Neuronal stem cell (in vitro differentiated cells): ENCODE measurements at regions not wholly inside any gene's neighbourhood (a gene's known extent, or its start where the extent isn't known, plus 50 kb on each side); places are given as distances from the start of the nearest gene placed in this dataset.

Source experiments
- DNase-seq: peaks from one replicate; pipeline ENCODE4 v3.0.0-alpha.2; 2013; ENCODE audit warnings: low spot score
- H2AFZ ChIP-seq: one replicate; pipeline ENCODE4 v1.6.1; 2013; ENCODE audit warnings: mild to moderate bottlenecking, low read length, inconsistent platforms
- H2AK5ac ChIP-seq: 2 replicates; pipeline ENCODE4 v1.6.1; 2013; ENCODE audit warnings: low read depth, mild to moderate bottlenecking, inconsistent platforms, low read length, moderate library complexity, mixed read lengths
- H2BK120ac ChIP-seq: 2 replicates; pipeline ENCODE4 v1.6.1; 2013; ENCODE audit warnings: low read depth, mild to moderate bottlenecking, inconsistent platforms, low read length, moderate library complexity, mixed read lengths
- H2BK12ac ChIP-seq: one replicate; pipeline ENCODE4 v1.6.1; 2013; ENCODE audit warnings: low read length, inconsistent platforms
- H2BK15ac ChIP-seq: 2 replicates; pipeline ENCODE4 v1.6.1; 2013; ENCODE audit warnings: mild to moderate bottlenecking, low read length, inconsistent platforms, mixed read lengths
- H2BK5ac ChIP-seq: one replicate; pipeline ENCODE4 v1.6.1; 2013; ENCODE audit warnings: inconsistent platforms, mild to moderate bottlenecking, low read length, moderate library complexity
- H3K14ac ChIP-seq: one replicate; pipeline ENCODE4 v1.6.1; 2013; ENCODE audit warnings: low read length, inconsistent platforms
- H3K18ac ChIP-seq: 2 replicates; pipeline ENCODE4 v1.6.1; 2013; ENCODE audit warnings: low read length, inconsistent platforms
- H3K23ac ChIP-seq: 2 replicates; pipeline ENCODE4 v1.6.1; 2013; ENCODE audit warnings: low read depth, mild to moderate bottlenecking, mixed read lengths, low read length, inconsistent platforms; ENCODE audit not compliant: poor library complexity
- H3K27ac ChIP-seq: replicated peaks from 3 replicates; pipeline ENCODE4 v1.5.1; 2013; ENCODE audit warnings: low read length, inconsistent platforms
- H3K27me3 ChIP-seq, 3 experiments: 2 replicates each; pipeline ENCODE4 v1.6.1; 2013; ENCODE audit warnings: low read length in 3 of 3, mild to moderate bottlenecking in 2 of 3, inconsistent platforms in 1 of 3, low read depth in 1 of 3, mixed read lengths in 1 of 3, moderate library complexity in 1 of 3; ENCODE audit not compliant: control insufficient read depth in 3 of 3, insufficient read depth in 3 of 3
- H3K36me3 ChIP-seq, 2 donors: replicated peaks in 1 of 2; 2 replicates each; pipeline ENCODE4 v1.6.1; 2013; ENCODE audit warnings: low read length in 2 of 2; ENCODE audit not compliant: control insufficient read depth in 2 of 2, insufficient read depth in 2 of 2
- H3K4ac ChIP-seq: 2 replicates; pipeline ENCODE4 v1.6.1; 2013; ENCODE audit warnings: inconsistent platforms, mild to moderate bottlenecking, low read length, moderate library complexity
- H3K4me1 ChIP-seq, 2 donors: 1 replicate in 1 of 2; 2 replicates in 1 of 2; pipeline ENCODE4 v1.6.1; 2013; ENCODE audit warnings: low read length in 2 of 2, low read depth in 1 of 2; ENCODE audit not compliant: control insufficient read depth in 2 of 2, insufficient read depth in 1 of 2
- H3K4me2 ChIP-seq: one replicate; pipeline ENCODE4 v1.6.1; 2013; ENCODE audit warnings: mild to moderate bottlenecking, low read length, inconsistent platforms; ENCODE audit not compliant: insufficient read depth, poor library complexity, severe bottlenecking
- H3K4me3 ChIP-seq, 2 donors: 2 replicates each; pipeline ENCODE4 v1.5.1; 2013; ENCODE audit warnings: low read length in 2 of 2, mild to moderate bottlenecking in 2 of 2, inconsistent platforms in 1 of 2, moderate library complexity in 1 of 2
- H3K79me1 ChIP-seq: one replicate; pipeline ENCODE4 v1.6.1; 2013; ENCODE audit warnings: low read depth, mild to moderate bottlenecking, inconsistent platforms, low read length, moderate library complexity
- H3K9ac ChIP-seq: one replicate; pipeline ENCODE4 v1.6.1; 2013; ENCODE audit warnings: mild to moderate bottlenecking, low read depth, low read length, inconsistent platforms; ENCODE audit not compliant: poor library complexity
- H3K9me3 ChIP-seq, 2 donors: replicated peaks in 1 of 2; 2 replicates each; pipeline versions ENCODE3 to v1.6.1; 2013; ENCODE audit warnings: low read length in 2 of 2, mild to moderate bottlenecking in 2 of 2, inconsistent platforms in 1 of 2, low read depth in 1 of 2, mixed read lengths in 1 of 2, moderate library complexity in 1 of 2; ENCODE audit not compliant: control insufficient read depth in 2 of 2, insufficient read depth in 1 of 2
- H4K8ac ChIP-seq: one replicate; pipeline ENCODE4 v1.6.1; 2013; ENCODE audit warnings: low read depth, mild to moderate bottlenecking, inconsistent platforms, low read length, moderate library complexity
- H4K91ac ChIP-seq: one replicate; pipeline ENCODE4 v1.6.1; 2013; ENCODE audit warnings: low read length, low read depth, mild to moderate bottlenecking, inconsistent platforms; ENCODE audit not compliant: poor library complexity
- WGBS, 2 donors: extraction: QIAGEN DNeasy Blood & Tissue Kit; methylation state at CpG; one replicate each; pipeline ENCODE4 v1.1.7; 2013; ENCODE audit warnings: missing lambda C conversion rate in 2 of 2, mixed read lengths in 1 of 2; ENCODE audit not compliant: insufficient read length in 2 of 2, insufficient replicate concordance in 1 of 2; ENCODE audit errors: extremely low coverage in 2 of 2; 5-methylcytosine and 5-hydroxymethylcytosine counted together

DNA sequence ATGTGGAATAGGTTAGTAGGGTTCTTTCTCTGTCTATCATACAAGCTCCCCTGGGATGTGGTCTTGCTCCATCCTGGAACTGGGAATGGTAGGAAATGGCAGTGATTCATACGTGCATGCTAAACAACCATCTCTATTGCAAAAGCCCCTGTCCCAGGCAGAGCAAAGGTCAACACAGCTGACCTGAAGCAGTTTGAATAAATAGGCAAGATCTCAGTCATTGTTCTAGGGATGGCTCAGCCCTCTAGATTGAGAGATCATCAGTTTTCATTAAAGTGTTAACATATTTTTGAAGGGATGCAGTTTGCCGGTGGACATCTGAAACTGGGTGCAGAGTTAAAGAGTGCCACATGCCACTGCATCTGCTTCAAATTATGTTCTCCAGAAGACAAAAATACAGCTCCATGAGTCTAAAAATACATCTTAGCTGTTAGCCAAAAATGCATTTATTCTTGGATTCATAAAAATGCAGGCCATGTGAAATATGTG, 224.1 kb downstream of the ESM1 start:
- Histone ChIP-seq H2BK12ac (no peak overlapping the region), H4K91ac (no peak overlapping the region), H3K23ac (no peak overlapping the region), H2BK5ac (no peak overlapping the region), H3K9me3 (no peaks in the 10 kb centered on the region), H3K4me1 (peaks cover 0 to 3% of the 10 kb centered on the region in 2 donors), H3K14ac (no peak overlapping the region), H3K79me1 (no peaks in the 10 kb centered on the region), H3K4me2 (no peak overlapping the region), H3K36me3 (no peaks in the 10 kb centered on the region), H3K27me3 (peaks cover 0 to 2% (median 0%) of the 10 kb centered on the region in 3 experiments), H3K27ac (no peak overlapping the region), H2BK120ac (no peak overlapping the region), H2BK15ac (no peak overlapping the region), H2AFZ (no peak overlapping the region), H3K9ac (no peak overlapping the region), H4K8ac (no peak overlapping the region), H3K4me3 (no peak overlapping the region), H3K18ac (no peak overlapping the region), H3K4ac (no peak overlapping the region), H2AK5ac (no peak overlapping the region)
- no CpG with 5 or more reads among the region's 2 CpGs for WGBS, 2 donors
- no peak for DNase-seq

DNA sequence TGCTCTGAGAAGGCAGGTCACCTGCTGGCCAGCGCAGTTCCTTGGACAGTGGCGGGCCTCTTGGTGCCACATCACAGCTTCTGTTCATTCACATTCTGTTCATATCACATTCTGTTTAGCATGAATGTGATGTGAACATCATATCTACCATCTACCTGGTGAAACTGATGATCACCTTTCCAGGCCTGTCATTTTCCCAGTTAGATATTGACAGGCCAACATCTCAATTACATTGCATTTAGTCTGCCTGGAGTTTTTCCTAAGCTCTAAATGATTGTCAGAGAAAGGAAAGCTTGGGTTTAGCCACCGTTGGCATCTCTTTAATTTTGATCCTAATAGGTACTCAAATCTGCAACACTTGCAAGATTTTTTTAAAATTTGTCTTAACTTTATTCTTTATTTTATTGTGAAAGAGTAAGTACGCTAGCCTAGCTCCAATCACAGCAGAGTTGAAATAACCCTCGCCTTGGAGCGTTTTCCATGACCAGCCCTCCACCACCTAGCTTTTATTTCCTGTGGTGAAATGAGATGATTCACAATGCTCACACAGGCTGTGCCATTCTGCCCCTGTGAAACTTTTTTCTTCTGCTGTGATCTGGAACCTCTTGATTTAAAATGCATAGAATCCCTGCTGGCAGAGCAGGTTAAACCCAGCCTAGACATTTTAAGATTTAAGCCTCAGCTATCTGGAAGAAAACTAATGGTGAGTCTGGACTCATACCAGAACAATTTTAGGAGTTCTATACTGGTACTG, 225.0 kb downstream of the ESM1 start:
- Histone ChIP-seq H3K14ac (no peak overlapping the region), H3K4me1 (peaks cover 0 to 3% of the 10 kb centered on the region in 2 donors), H3K36me3 (no peaks in the 10 kb centered on the region), H3K4ac (no peak overlapping the region), H3K9me3 (no peaks in the 10 kb centered on the region), H2BK5ac (no peak overlapping the region), H3K4me2 (no peak overlapping the region), H4K8ac (no peak overlapping the region), H3K4me3 (no peak overlapping the region), H3K9ac (no peak overlapping the region), H3K27ac (no peak overlapping the region), H2AK5ac (no peak overlapping the region), H3K23ac (no peak overlapping the region), H2BK120ac (no peak overlapping the region), H2AFZ (no peak overlapping the region), H4K91ac (no peak overlapping the region), H3K79me1 (no peaks in the 10 kb centered on the region), H2BK15ac (no peak overlapping the region), H3K27me3 (peaks cover 0 to 2% (median 0%) of the 10 kb centered on the region in 3 experiments), H3K18ac (no peak overlapping the region), H2BK12ac (no peak overlapping the region)
- WGBS, 2 donors: no CpG with 5 or more reads among the region's 6 CpGs
- no peak for DNase-seq

DNA sequence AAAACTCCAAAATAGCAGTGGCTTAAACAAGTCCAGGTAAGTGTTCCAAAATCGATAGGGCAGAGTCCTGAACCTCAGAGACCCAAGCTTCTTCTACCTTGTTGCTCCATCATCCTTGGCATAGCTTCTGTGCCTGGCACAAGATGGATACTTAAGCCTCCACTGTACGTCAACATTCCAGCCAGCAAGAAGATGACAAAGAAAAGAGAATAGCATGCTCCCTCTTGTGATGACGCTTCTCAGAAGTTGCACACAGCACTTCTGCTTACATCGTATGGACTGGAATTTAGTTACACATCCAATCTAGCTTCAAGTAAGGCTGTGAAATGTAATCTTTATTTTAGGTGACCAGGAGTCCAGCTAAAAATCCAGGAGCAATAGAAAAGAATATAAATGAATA, 227.4 kb downstream of the ESM1 start:
- H3K9ac ChIP-seq: no peak overlapping the region
- H3K4me3 ChIP-seq: no peak overlapping the region
- WGBS, 2 donors: no CpG with 5 or more reads among the region's 4 CpGs
- no peak overlapping the region for H3K14ac ChIP-seq
- H3K23ac ChIP-seq: no peak overlapping the region
- H3K18ac ChIP-seq: no peak overlapping the region
- no peaks in the 10 kb centered on the region for H3K9me3 ChIP-seq
- no peak overlapping the region for H2BK12ac ChIP-seq
- DNase-seq: no peak
- H2AFZ ChIP-seq: no peak overlapping the region
- no peak overlapping the region for H2AK5ac ChIP-seq
- no peak overlapping the region for H3K27ac ChIP-seq
- no peak overlapping the region for H2BK15ac ChIP-seq
- H2BK120ac ChIP-seq: no peak overlapping the region
- H3K4me2 ChIP-seq: no peak overlapping the region
- no peak overlapping the region for H4K91ac ChIP-seq
- H3K36me3 ChIP-seq: no peaks in the 10 kb centered on the region
- peaks cover 2 to 3% of the 10 kb centered on the region in 2 donors for H3K4me1 ChIP-seq
- no peaks in the 10 kb centered on the region for H3K79me1 ChIP-seq
- no peak overlapping the region for H3K4ac ChIP-seq
- no peak overlapping the region for H2BK5ac ChIP-seq
- H4K8ac ChIP-seq: no peak overlapping the region
- H3K27me3 ChIP-seq: no peaks in the 10 kb centered on the region

DNA sequence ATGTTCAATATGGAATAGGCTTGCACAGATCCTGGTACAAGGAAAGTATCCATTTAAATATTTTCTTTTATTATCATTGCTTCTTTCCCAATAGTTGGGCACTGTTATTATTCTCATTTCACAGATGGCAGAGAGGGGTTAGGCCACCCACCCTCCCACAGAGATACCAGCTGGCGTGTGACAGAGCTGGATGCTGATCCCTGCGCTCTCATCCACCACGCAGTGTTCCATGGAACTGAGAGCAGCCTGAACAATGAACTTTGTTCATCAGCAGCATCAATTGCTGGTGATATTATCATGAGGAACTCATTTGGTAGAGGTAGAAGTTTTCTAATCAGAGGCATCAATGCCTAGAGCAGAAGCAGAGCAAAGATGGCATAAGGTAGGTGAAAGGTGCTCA, 227.9 kb downstream of the ESM1 start:
- Histone ChIP-seq H2AK5ac (no peak overlapping the region), H3K27me3 (no peaks in the 10 kb centered on the region), H3K27ac (no peak overlapping the region), H3K4me1 (peaks cover 2 to 3% of the 10 kb centered on the region in 2 donors), H3K79me1 (no peaks in the 10 kb centered on the region), H3K4ac (no peak overlapping the region), H3K9me3 (no peaks in the 10 kb centered on the region), H3K18ac (no peak overlapping the region), H3K4me2 (no peak overlapping the region), H3K14ac (no peak overlapping the region), H2BK120ac (no peak overlapping the region), H3K36me3 (no peaks in the 10 kb centered on the region), H3K4me3 (no peak overlapping the region), H2BK15ac (no peak overlapping the region), H3K9ac (no peak overlapping the region), H3K23ac (no peak overlapping the region), H4K8ac (no peak overlapping the region), H4K91ac (no peak overlapping the region), H2BK12ac (no peak overlapping the region), H2AFZ (no peak overlapping the region), H2BK5ac (no peak overlapping the region)
- no CpG with 5 or more reads among the region's 3 CpGs for WGBS, 2 donors
- no peak for DNase-seq
